GM18502 (cell line): ENCODE measurements at regions not wholly inside any gene's neighbourhood (a gene's known extent, or its start where the extent isn't known, plus 50 kb on each side); places are given as distances from the start of the nearest gene placed in this dataset.
A peak's percentile ranks its signal among the peaks of the same experiment; 100 is the strongest.

Experiments used
- ATAC-seq: cut with Tn5 transposase; IDR thresholded peaks from one replicate; pipeline ENCODE4 v1.9.1; 2021; ENCODE audit warnings: mild to moderate bottlenecking; ENCODE audit not compliant: unreplicated experiment, poor library complexity

DNA sequence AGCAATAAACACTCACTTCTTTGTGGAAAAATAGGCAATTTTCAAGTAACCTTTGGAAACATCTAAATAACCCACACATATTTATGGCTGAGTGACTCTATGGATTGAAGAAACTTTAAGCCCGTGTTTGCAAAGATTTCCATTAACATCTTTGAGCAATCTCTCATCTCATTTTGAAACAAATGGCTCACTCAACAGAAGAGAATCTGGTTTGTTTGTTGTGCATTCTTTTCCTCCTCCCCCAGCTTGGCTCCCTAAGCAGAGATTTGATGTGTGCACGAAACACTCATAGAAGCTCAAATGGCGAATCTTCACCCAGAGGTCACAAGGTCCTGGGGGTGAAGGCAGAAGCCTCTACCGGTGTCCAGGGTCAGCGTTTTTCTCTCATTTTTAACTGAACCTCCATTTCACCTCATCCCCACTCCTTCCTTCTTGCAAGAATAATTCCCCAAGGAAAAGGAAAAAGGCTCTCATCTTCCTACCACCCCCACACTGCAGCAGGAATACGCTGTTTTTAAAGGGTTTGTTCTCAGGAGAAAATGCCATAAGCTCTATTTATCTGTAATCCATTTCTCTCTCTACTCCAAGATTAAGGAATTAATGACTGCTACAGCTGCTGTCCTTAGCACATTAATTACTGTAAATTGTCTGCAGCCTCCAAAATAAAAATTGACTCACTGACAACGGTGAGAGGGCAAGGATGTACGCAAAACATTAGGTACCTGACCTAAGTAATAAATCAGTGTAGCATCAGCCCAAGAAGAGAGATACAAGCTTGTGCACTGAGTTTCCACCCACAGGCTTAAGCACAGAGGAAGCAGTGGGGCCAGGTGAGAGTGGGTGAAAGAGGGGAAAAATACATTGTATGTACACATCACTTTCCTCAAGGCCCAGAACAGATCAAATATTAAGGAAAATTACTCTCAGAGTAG, 307.6 kb upstream of the NOCT start:
- ATAC-seq = no peak

DNA sequence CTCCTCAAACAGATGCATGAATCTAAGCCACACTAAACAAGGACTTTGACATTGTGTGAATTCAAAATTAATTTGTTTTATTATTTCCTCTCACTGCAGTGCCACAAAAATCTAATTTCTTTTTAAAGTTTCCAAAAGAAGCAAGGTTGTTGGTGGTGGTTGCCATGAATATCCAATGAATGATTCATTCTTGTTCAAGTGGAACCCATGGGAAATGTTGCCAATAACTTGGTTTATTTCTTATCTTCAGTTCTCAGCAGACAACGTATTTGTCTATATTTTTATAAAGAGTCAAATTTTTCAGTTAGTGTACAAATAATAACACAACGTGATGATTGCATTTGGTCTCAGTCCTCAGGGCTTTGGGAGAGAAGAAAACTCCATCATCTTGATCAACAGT, 309.4 kb upstream of the NOCT start:
- no peak for ATAC-seq

DNA sequence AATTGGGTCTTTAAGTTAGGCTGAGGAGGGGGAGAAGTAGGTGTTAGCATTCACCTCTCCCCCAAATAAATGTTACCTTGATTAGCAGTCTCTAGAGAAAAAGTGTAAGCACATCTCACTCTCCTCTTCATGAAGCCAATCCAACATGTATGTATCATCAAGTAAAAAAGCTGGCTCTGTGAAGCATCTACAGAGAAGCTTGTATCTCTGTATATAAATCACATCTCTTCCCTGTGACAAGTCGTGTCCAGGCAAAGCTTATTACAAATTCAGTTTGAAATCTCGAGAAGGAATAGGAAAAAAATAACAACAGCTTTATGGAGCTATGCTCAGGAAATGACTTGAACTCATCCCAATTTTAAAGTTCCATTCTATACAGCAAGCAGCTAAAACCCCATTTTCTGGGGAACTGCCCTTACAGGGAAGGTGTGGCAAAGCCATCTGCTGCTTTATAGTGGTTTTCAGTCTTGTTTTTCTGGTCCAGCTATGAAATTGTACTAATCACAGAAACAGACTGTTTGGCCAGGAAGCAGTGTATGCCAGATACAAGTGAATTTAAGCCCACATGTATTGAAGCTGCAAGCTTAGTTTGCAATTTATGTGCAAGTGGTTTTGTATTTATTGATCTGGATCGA, 313.3 kb upstream of the NOCT start:
- no peak for ATAC-seq

DNA sequence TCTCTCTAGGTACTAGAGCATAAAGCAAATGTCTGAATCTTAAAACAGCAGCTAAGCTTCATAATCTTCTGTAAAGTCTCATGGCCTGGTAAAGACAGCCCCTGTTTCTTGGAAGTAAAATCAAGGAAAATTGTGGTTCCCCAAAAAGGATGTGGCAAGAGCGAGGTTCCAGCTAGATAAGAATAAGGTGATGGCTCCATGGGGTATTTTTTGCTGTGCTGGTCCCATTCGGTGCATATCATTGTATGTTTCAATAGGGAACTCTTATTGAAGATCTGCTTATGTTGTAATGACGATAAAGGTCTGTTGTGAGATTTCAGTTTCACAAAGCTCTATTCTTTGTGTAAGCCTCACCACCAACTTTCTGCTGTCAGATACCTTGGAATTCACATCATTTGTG, 316.9 kb upstream of the NOCT start:
- ATAC-seq = no peak

DNA sequence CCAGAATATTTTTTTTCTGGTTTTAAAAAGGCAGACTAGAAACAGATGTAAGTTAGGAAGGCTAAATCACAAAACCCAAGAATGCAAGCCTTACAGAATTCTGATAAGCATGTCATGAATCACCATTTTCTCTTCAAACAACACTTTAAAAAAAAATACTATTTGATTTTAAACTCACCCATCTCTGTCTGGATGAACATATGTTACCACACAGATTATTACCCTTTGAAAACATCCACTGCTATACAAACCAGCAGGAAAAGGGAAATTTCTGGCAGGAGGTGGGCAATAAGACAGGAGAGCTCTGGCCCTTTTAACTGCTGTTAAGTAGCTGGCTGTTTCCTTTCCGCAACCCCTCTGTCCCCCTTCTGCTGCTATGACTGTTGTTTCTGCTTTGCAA, 317.7 kb upstream of the NOCT start:
- ATAC-seq = no peak

DNA sequence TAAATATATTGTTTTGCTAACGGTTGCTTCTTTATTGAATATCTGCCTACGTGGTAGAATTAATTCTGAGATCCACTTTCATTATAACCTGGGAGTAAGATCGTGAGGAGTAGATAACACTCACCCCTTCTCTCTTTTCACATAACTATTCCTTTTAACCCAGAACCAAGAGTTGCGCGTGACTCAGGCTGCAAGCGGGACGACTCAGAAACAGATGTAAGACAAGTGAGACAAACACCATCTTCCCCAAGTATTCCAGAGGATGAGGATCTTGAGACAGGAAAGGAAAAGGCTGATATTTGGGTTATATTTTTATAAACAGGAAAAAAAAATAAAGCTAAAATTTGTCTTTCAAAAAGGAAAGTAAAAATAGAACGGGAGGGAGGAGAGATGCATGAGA, 318.8 kb upstream of the NOCT start:
- ATAC-seq = no peak

DNA sequence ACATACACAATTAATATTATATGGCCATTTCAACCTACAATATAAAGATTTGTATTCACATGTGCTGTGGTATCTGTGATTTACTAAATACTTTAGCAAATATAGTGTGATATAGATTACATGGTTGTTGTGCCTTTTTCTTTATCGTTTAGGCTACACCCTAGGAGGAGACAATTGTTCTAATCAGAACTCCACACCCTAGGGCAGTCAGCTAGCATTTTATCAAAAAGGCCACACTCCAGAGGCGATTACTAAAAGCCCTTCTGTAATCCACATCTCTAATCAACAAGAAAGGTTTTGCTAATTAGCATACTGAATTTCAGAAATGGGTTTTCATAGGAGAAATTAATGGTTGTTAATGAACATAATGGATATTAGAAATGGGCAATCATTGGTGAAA, 319.5 kb upstream of the NOCT start:
- no peak for ATAC-seq

DNA sequence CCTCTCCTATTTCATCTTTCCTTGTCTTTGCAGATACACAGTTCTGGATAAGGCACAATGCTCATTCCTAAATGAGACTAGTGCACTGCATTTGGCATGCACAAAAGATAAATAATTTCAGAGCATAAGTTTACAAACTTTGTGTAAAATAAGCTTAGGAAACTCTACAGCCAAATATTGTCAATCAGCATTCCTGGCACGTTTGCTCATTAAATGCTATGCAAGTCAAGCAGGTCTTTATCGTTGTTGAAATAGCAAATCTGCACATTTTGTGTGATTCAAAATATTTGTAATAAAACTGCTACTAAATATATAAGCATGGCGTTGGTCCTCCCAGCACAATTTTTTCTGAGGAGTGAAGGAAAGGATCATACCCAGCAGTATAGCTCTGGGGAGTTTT, 322.1 kb upstream of the NOCT start:
- no peak for ATAC-seq

DNA sequence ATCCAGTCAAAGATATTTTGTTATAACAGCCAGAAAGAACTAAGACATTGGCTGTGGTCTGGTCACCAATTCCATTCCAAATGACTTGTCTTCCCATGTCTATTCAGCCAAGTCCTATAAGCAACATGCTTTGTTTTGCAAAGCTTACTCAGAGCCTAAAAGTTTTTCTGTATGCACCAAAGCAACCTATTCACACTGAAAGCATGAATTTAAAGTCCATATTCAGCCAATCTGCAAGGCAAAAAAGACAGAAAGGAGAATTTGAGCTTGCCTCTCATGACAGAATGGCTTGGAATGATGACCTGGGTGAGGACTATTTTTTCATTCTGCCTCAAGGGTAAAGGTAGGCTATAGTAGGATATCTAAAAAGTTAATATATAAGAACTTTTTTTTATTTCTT, 323.2 kb upstream of the NOCT start:
- no peak for ATAC-seq

DNA sequence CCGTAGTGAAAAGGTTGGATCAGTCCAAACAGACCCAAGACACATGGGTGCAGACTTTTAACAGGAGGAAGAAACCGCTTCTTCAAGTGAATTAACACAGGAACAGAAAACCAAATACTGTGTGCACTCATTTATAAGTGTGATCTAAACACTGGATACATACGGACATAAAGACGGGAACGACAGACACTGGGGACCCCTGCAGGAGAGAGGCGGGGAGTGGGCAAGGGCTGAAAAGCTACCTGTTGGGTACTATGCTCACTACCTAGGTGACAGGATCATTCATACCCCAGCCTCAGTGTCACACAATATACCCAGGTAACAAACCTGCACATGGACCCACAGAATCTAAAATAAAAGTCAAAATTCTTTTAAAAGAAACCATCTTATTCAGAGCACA, 326.0 kb upstream of the NOCT start:
- ATAC-seq = no peak

DNA sequence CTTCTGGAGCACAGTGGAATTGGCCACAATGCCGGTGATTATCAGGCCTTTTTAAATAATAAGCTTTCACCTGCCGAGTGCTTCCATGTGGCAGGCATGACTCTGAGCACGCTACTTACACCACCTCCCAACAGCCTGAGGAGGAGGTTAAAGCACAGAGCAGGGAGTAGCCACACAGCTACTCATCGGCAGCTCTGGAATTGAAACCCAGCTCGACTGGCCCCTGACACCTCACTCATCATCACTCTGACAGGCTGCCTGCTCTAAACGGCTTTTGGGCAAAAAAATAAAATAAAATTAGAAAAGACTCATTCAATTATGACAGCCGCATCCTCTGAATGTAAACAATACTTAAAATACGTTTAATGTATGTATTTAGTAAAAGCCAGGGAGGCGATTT, 326.4 kb upstream of the NOCT start:
- ATAC-seq = no peak

DNA sequence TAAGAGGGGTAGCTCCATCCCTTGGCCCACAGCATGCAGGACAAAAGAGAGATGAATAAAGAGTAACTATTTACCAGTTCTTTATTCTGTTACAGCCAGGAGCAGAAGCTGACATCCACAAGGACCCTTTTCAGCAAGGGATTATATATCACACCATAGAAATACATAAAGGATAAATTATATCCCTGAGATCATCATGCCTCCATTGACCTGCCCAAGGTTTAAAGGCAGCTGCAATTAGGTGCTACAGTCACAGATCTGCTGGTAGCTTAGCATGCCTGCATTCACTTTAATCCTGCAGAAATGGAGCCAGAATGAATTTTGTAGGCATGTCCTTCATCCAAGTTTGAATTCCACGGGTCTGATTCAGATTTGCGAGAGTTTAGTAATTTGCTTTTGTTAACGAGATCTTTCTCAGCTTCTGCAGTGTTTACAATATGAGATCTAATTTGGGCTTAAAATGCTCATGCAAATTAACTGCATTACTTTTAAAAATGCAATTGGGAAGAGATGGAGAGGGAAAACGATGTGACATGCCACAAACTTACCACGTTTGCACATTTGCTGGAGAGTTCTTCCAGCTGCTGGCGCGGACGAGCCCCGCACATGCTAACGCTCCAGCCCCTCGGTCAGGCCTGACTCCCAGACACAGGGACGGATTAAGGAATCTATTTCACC, 327.0 kb upstream of the NOCT start:
- ATAC-seq = no peak

DNA sequence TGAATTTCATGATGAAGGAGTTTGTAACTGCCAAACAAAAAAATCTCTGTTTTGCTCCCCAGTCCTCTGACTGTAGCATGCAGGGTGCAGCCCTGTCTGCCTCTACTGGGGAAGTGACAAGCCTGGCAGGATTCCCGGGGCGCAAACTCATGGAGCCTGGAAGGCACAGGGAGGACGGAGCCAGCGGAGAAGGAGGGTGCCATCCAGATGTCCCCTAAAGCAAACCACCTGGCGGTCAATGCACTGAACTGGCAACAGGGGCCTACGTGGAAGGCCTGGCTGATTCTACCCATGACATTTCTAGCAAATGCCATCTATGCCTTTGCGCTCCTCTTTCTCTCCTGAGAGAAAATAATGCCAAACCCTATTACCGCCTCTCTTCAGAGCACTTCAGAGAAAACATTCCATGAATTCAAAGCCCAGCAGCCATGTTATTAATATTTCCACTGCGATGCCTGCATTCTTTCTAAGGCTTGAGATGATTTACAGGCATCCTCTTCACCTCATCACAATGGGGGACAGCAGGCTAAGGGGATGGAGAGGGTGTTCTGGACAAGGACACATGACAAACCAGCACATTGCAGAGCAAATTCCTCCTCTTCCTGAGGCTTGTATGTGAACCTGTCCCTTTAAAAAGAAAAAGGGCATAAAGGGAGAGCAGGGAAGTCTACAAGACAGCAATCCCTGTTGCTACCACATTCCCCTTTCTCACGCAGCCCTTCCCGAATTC, 329.3 kb upstream of the NOCT start:
- ATAC-seq = no peak

DNA sequence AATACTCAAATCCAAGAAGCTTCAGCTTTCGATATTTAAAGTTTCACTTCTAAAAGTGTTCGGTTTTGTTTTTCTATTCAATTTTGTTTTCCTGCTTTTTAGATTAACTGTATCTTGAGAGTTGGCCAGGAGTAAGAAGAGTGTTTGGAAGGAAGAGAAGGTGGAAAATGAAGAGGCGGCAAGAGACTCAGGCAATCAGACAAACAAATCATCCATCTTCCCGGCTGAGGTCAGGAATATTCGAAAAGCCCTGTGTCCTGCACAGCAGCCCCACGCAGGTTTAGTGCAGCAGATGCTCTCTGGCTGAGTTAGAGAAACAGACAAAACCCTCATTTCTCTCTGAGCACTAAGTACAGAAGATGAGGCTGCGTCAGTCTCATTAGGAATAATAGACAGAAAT, 330.3 kb upstream of the NOCT start:
- no peak for ATAC-seq

DNA sequence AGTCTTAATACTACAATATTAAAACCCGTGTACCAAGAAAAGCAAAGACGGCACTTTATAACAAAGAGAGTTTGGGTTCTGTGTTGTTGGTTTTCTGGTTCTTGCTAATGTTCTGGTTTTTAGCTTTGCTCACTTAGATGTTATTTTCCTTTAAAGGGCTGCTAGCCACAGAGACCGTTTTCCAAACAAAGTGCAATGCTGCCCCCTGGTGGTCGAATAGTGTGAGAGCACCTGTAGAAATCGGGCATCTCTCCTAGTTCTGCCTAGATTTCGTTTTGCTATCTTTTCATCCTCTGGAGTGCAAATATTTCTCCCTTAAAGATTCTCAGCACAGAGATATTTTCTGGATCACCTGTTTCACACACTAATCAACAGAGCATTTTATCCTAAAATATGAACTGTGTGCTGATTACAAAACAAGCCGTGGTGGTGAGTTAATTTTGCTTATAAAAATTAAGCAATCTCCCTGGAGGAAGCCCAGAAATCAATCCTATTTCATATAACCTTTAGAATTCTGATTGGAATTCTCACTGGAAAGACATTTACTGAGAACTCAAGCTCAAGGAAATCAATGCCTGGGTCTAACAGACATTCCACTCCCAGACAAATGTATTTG, 334.5 kb upstream of the NOCT start:
- peak; percentile 87 for ATAC-seq

DNA sequence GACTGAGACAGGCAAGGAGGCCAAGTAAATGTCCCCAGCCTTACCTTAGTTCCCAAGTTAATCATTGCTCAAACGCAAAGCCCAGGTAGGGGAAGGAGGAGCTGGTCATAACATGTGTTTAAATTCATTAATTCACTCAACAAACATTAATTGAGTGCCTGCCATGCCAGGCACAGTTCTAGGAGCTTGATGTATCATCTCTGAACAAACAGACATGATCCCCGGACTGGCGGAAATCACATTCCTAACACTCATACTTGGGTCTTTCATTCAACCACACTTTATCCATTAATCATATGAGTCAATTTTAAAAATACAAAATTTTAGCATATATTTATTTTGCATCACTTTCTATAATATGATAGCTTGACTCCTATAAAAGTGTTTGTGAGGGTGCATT, 335.3 kb upstream of the NOCT start:
- no peak for ATAC-seq

DNA sequence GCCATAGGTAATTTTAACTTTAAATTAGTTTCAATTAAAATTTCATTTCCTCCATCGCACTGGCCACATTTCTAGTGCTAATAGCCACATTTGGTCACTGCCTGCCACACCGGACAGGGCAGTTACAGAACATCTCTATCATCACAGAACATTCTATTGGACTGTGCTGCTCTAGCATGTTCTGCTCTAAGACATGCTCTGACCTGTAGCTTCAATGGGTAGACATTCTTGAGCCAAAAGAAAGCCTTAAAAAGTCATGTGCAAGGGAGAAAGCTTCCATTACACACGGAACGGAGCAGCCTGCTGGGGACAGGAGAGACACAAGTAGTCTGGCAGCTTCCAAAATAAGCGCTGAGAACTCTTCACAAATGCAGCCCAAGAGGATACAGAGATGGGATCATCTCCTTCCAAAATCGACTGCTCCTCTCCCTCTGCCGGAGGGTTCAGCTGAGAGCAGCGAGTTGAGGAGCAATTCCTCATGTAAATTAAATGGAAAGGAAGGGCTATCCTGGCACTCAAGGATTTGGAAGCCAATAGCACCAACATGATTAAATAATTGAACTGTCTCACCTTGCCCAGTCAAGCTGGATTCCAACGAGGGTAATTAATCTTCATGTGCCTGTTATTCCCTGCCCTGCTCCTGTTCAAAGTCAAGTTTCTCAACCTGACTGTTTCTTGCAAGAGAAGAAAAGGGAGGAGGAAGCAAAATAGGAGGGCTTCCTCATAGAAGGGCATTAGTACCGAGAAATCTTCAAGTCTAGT, 336.4 kb upstream of the NOCT start:
- no peak for ATAC-seq

DNA sequence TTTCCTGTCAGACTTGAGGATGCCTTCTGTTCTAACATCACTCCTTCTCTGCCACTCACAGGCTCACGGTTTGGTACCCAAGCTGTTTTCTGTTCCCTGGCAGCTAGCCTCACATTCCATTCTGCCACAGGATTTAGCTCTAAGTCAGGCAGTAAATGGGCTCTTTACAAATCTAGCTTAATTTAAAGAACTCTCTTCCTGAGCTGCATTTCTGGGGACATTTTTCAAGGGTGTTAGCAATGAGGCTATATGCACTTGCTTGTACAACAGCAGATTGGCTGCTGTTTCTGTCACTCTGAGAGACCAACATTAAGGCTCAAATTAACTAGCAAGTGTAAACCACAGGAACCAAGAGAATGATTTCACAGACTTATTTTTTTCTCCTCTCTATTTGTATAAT, 337.8 kb upstream of the NOCT start:
- ATAC-seq = no peak

DNA sequence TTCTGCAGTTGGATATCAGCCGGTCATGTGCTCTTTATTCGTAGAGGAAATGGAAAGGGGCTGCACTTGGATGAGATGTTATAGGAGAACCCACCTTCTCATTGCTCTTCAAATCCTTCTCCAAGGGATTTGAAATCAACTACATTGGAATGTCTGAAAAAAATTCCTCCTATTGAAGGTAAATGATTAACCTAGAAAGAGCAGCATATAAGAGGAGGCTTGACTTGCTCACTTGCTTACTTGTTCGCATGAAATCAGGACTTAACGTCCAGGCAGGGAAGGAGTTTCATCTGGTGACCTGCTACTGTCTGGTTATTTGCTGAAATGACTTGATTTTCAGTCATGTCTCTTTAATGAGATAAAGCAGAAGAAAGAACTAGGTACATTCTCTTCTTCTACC, 338.4 kb upstream of the NOCT start:
- no peak for ATAC-seq

DNA sequence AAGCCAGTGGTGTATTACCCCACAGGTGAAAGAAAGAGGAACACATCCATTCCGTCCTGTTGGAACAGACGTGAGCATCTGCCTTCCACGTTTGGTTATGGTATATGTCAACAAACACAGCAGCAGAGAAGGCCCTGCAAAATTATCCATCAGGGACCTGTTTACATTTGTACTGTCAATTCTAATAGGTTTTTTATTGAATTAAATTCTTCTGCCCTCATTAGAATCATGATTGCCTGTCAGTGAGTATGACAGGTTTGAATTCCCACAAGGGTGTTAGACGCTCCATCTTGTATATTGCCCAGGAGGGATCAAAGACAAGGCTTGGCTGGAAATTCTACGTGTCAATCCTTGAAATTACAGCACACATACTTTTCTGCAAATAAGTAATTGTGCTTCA, 339.9 kb upstream of the NOCT start:
- ATAC-seq = no peak
